Coronary artery (tissue), 2 donors: ENCODE measurements at regions not wholly inside any gene's neighbourhood (a gene's known extent, or its start where the extent isn't known, plus 50 kb on each side); places are given as distances from the start of the nearest gene placed in this dataset.
"Not testable (repeated sequence)": the region's sequence is repeated elsewhere in the genome, so short reads cannot be mapped to it uniquely, and the experiment has no call there.

Experiments used
- DNase-seq: peaks from one replicate; pipeline ENCODE4 v3.0.0-alpha.2; 2017; ENCODE audit warnings: low spot score
- H3K27ac ChIP-seq, 2 donors: fragments of 200-600 bp; sonication (generic); one replicate each; pipeline ENCODE4 v1.5.1; 2016 to 2019
- H3K4me3 ChIP-seq: fragments of 200-600 bp; sonication (generic); 2 replicates; pipeline ENCODE4 v1.5.1; 2016; ENCODE audit warnings: mild to moderate bottlenecking, moderate library complexity
- TF ChIP-seq, protein P1 (sequence below): fragments of 200-600 bp; sonication (generic); IDR thresholded peaks from one replicate; pipeline ENCODE4 v1.5.1; 2019; ENCODE audit warnings: antibody characterized with exemption

DNA sequence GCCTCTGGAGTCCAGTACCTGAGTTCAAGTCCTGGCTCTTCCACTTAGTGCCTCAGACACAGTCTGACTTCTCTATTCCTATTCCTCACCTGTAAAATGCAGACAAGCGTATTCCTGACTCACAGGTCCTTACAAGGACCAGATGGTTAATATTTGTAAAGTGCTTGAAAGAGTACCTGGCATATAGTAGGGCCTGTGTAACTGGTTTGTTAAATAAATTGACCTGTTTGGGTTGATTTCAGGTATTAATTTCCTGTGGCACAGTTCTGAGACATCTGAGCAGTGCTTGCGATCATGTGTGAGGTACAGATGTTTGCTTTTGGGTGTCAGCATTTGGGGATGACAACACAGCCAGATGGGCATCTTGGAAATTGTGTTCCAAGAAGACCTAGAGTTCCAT, 127.5 kb downstream of the APIP start:
- Histone ChIP-seq H3K4me3 (no peak overlapping the region), H3K27ac (no peak overlapping the region)
- no peak for DNase-seq
- TF ChIP-seq, protein P1, sequence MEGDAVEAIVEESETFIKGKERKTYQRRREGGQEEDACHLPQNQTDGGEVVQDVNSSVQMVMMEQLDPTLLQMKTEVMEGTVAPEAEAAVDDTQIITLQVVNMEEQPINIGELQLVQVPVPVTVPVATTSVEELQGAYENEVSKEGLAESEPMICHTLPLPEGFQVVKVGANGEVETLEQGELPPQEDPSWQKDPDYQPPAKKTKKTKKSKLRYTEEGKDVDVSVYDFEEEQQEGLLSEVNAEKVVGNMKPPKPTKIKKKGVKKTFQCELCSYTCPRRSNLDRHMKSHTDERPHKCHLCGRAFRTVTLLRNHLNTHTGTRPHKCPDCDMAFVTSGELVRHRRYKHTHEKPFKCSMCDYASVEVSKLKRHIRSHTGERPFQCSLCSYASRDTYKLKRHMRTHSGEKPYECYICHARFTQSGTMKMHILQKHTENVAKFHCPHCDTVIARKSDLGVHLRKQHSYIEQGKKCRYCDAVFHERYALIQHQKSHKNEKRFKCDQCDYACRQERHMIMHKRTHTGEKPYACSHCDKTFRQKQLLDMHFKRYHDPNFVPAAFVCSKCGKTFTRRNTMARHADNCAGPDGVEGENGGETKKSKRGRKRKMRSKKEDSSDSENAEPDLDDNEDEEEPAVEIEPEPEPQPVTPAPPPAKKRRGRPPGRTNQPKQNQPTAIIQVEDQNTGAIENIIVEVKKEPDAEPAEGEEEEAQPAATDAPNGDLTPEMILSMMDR = no peak

DNA sequence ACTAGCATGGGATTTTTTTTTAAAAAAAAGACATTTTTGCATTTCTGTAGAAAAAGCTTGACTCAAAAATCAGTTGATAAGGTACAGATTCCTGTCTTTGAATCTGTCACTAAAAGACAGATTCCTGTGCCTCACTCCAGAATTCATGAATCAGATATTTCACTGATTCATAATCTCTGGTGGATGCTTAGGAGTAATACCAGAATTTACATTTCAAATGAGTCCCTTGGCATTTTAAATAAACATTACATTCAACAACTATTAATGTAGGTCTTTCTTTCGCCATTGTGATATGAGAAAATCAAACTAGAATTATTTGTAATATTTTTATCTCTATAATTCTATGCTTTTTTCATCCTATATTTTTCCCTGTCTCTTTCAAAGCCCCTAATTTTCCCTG, 128.3 kb downstream of the APIP start:
- TF ChIP-seq, protein P1 = no peak
- H3K27ac ChIP-seq = no peak overlapping the region

DNA sequence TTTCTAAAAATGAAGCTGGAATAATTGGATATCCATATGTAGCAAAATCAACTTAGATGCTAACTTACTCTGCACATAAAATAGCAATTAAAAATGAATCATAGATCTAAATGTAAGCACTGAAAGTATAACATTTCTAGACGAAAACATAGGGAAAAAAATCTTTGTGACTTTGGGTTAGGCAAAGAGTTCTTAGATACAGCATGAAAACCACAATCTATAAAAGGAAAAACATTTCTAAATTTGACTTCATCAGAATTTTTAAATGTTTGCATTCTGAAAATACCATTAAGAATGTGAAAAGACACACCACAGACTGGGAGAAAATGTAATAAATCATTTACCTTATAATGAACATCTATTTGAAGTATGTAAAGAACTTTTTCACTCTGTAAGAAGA, 128.8 kb downstream of the APIP start:
- DNase-seq = no peak
- TF ChIP-seq, protein P1 = no peak
- Histone ChIP-seq H3K4me3 (no peak overlapping the region), H3K27ac (no peak overlapping the region)

More for the DNA sequence above, 128.3 kb downstream of the APIP start:
- H3K4me3 ChIP-seq = no peak overlapping the region
- DNase-seq = no peak

DNA sequence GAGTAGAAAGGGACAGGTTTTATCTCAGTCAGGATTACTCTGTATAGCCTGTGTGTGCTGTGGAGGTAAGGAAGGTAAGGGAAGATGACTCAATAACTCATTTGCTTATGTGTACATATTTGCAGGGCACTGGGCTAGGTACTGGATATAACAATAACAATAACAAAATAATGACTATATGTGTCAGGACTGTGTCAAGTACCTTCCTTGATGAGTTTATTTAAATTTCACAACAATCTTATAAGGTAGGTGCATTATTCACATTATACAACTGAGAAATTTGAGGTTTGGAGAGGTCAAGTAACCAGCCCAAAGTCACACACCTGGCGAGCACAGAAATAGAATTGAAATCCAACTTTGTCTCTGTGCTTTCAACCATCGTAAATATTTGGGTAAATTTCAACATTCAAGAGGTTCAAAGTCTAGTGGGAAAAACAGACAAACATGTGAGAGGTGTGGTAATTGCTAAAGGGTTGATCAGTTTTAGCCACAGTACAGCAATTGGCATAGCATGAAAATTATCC, 131.8 kb downstream of the APIP start:
- Histone ChIP-seq H3K4me3 (no peak overlapping the region), H3K27ac (no peak overlapping the region)
- DNase-seq = no peak
- TF ChIP-seq, protein P1 = no peak

GRCh38 chr11:34783816-34784317, 132.3 kb downstream of the APIP start:
- no peak for DNase-seq
- Histone ChIP-seq H3K4me3 (no peak overlapping the region), H3K27ac (no peak overlapping the region)
- TF ChIP-seq, protein P1 = no peak

DNA sequence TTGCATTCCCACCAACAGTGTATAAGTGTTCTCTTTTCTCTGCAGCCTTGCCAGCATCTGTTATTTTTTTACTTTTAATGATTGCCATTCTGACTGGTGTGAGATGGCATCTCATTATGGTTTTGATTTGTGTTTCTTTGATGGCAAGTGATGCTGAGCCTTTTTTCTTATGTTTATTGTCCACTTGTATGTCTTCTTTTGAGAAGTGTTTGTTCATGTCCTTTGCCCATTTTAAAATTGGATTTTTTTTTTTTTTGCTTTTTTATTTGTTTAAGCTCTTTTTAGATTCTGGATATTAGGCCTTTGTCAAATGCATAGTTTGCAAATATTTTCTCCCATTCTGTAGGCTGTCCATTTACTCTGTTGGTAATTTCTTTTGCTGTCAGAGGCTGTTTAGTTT, 134.4 kb downstream of the APIP start:
- not testable (repeated sequence) for H3K4me3 ChIP-seq, DNase-seq, H3K27ac ChIP-seq

- no peak for DNase-seq
Measured at GRCh38 chr11:34775417-34775888, 140.7 kb downstream of the APIP start.

More at GRCh38 chr11:34775417-34775888, 140.7 kb downstream of the APIP start:
- no peak overlapping the region for H3K27ac ChIP-seq
- TF ChIP-seq, protein P1 = no peak
- no peak overlapping the region for H3K4me3 ChIP-seq
